IMR-90 (cell line): ENCODE measurements at regions not wholly inside any gene's neighbourhood (a gene's known extent, or its start where the extent isn't known, plus 50 kb on each side); places are given as distances from the start of the nearest gene placed in this dataset.

ENCODE experiments used
- ATAC-seq: fragments of 200-7000 bp; cut with Tn5 transposase; 2 replicates; pipeline ENCODE4 v1.9.1; 2020; ENCODE audit warnings: low read depth, mild to moderate bottlenecking, moderate library complexity
- BruUV-seq: library from RNA; stranded (reverse); fragments of 400-500 nt; replicated peaks from 2 replicates; lab custom pipeline; 2021; lab: Mats Ljungman, UMichigan
- CTCF ChIA-PET: fragments of 300-600 bp; formaldehyde crosslinking; extraction: SDS; loops from one replicate; lab custom pipeline; 2021; ENCODE audit warnings: antibody characterized with exemption; lab: Yijun Ruan, JAX
- POLR2A ChIA-PET: fragments of 300-600 bp; sonication (Branson Sonifier 250); formaldehyde crosslinking; loops from one replicate; lab custom pipeline; 2022; ENCODE audit warnings: antibody characterized with exemption; ENCODE audit not compliant: unreplicated experiment; lab: Charles Lee
- DNase-seq: peaks from one replicate; pipeline ENCODE4 v3.0.0; 2013
- H2AFZ ChIP-seq: replicated peaks from 2 replicates; pipeline ENCODE3; 2013; ENCODE audit warnings: low read length, mild to moderate bottlenecking; ENCODE audit not compliant: poor library complexity
- H2AK5ac ChIP-seq: 2 replicates; pipeline ENCODE4 v1.6.1; 2013; ENCODE audit warnings: low read depth, low read length, inconsistent platforms
- H2AK9ac ChIP-seq: replicated peaks from 2 replicates; pipeline ENCODE3; 2013; ENCODE audit warnings: mild to moderate bottlenecking, low read depth, low read length, moderate library complexity; ENCODE audit not compliant: poor library complexity
- H2BK120ac ChIP-seq: 2 replicates; pipeline ENCODE4 v1.6.1; 2013; ENCODE audit warnings: low read depth, low read length, inconsistent platforms
- H2BK15ac ChIP-seq: 3 replicates; pipeline ENCODE4 v1.6.1; 2013; ENCODE audit warnings: low read depth, low read length, inconsistent platforms
- H2BK20ac ChIP-seq: 2 replicates; pipeline ENCODE4 v1.6.1; 2013; ENCODE audit warnings: low read depth, mild to moderate bottlenecking, inconsistent platforms, low read length, moderate library complexity
- H2BK5ac ChIP-seq: 2 replicates; pipeline ENCODE4 v1.6.1; 2013; ENCODE audit warnings: mild to moderate bottlenecking, low read depth, low read length, inconsistent platforms; ENCODE audit not compliant: poor library complexity, severe bottlenecking
- H3K14ac ChIP-seq: replicated peaks from 2 replicates; pipeline ENCODE4 v1.6.1; 2013; ENCODE audit warnings: low read depth, low read length, inconsistent platforms
- H3K18ac ChIP-seq: 2 replicates; pipeline ENCODE4 v1.6.1; 2013; ENCODE audit warnings: low read depth, low read length, control low read depth
- H3K23ac ChIP-seq: 2 replicates; pipeline ENCODE4 v1.6.1; 2013; ENCODE audit warnings: low read depth, low read length, inconsistent platforms
- H3K27ac ChIP-seq: 2 replicates; pipeline ENCODE4 v1.5.1; 2013; ENCODE audit warnings: mild to moderate bottlenecking, control low read depth, low read length; ENCODE audit not compliant: insufficient read depth
- H3K27me3 ChIP-seq: 2 replicates; pipeline ENCODE4 v1.6.1; 2013; ENCODE audit warnings: low read length; ENCODE audit not compliant: control insufficient read depth, insufficient read depth
- H3K36me3 ChIP-seq: 2 replicates; pipeline ENCODE4 v1.6.1; 2013; ENCODE audit warnings: low read length, mixed read lengths; ENCODE audit not compliant: control insufficient read depth, insufficient read depth
- H3K4ac ChIP-seq: 2 replicates; pipeline ENCODE4 v1.6.1; 2013; ENCODE audit warnings: low read depth, low read length, inconsistent platforms
- H3K4me1 ChIP-seq: 2 replicates; pipeline ENCODE4 v1.6.1; 2013; ENCODE audit warnings: low read length, mixed read lengths; ENCODE audit not compliant: control insufficient read depth, insufficient read depth
- H3K4me2 ChIP-seq: 2 replicates; pipeline ENCODE4 v1.6.1; 2013; ENCODE audit warnings: low read depth, mild to moderate bottlenecking, control low read depth, low read length, moderate library complexity
- H3K4me3 ChIP-seq: 2 replicates; pipeline ENCODE4 v1.5.1; 2013; ENCODE audit warnings: low read depth, mild to moderate bottlenecking, control low read depth, low read length, moderate library complexity; ENCODE audit not compliant: insufficient read depth
- H3K56ac ChIP-seq: 2 replicates; pipeline ENCODE4 v1.6.1; 2013; ENCODE audit warnings: low read length, inconsistent platforms; ENCODE audit not compliant: insufficient read depth; ENCODE audit errors: extremely low read depth
- H3K79me1 ChIP-seq, 2 experiments: 2 replicates each; pipeline ENCODE4 v1.6.1; 2013; ENCODE audit warnings: low read length in 2 of 2, inconsistent platforms in 1 of 2, low read depth in 1 of 2
- H3K9ac ChIP-seq: 2 replicates; pipeline ENCODE4 v1.6.1; 2013; ENCODE audit warnings: low read depth, low read length, control low read depth
- H3K9me1 ChIP-seq: 2 replicates; pipeline ENCODE4 v1.6.1; 2013; ENCODE audit warnings: low read length, inconsistent platforms; ENCODE audit not compliant: insufficient read depth
- H3K9me3 ChIP-seq: 2 replicates; pipeline ENCODE4 v1.6.1; 2013; ENCODE audit warnings: low read length; ENCODE audit not compliant: control insufficient read depth, insufficient read depth
- H4K20me1 ChIP-seq: 2 replicates; pipeline ENCODE4 v1.6.1; 2013; ENCODE audit warnings: low read length, inconsistent platforms; ENCODE audit not compliant: insufficient read depth
- H4K5ac ChIP-seq: 2 replicates; pipeline ENCODE4 v1.6.1; 2013; ENCODE audit warnings: mild to moderate bottlenecking, low read depth, low read length, control low read depth
- H4K8ac ChIP-seq, 2 experiments: 2 replicates each; pipeline ENCODE4 v1.6.1; 2013; ENCODE audit warnings: low read depth in 2 of 2, low read length in 2 of 2, control low read depth in 1 of 2, inconsistent platforms in 1 of 2
- H4K91ac ChIP-seq: 2 replicates; pipeline ENCODE4 v1.6.1; 2013; ENCODE audit warnings: low read depth, low read length, inconsistent platforms; ENCODE audit not compliant: insufficient read depth
- BHLHE40 ChIP-seq: fragments of 150-350 bp; IDR thresholded peaks from 2 replicates; pipeline ENCODE4 v1.6.1; 2016; ENCODE audit warnings: mild to moderate bottlenecking, low read depth, low read length
- CHD1 ChIP-seq: IDR thresholded peaks from 2 replicates; pipeline ENCODE4 v1.6.1; 2012; ENCODE audit warnings: low read depth, low read length, improper control_type of control experiment
- FOS ChIP-seq: fragments of 150-350 bp; IDR thresholded peaks from 2 replicates; pipeline ENCODE4 v1.6.1; 2016; ENCODE audit warnings: low read depth, low read length
- MXI1 ChIP-seq: IDR thresholded peaks from 2 replicates; pipeline ENCODE4 v1.6.1; 2012; ENCODE audit warnings: low read depth, mild to moderate bottlenecking, low read length, moderate library complexity, borderline replicate concordance
- POLR2A ChIP-seq: IDR thresholded peaks from 2 replicates; pipeline ENCODE4 v1.6.1; 2012; ENCODE audit warnings: mild to moderate bottlenecking, low read depth, low read length
- RCOR1 ChIP-seq: IDR thresholded peaks from 2 replicates; pipeline ENCODE4 v1.6.1; 2012; ENCODE audit warnings: mild to moderate bottlenecking, low read length, improper control_type of control experiment; ENCODE audit not compliant: insufficient replicate concordance
- RFX5 ChIP-seq: IDR thresholded peaks from 2 replicates; pipeline ENCODE4 v1.8.0; 2012; ENCODE audit warnings: low read depth, mild to moderate bottlenecking, low read length, moderate library complexity
- WGBS, 2 experiments: methylation state at CpG; one replicate each; pipeline versions ENCODE4 v1.1.5 to v1.1.7; 2013; ENCODE audit warnings: missing lambda C conversion rate in 2 of 2; ENCODE audit not compliant: insufficient read length in 1 of 2; ENCODE audit errors: extremely low coverage in 2 of 2; 5-methylcytosine and 5-hydroxymethylcytosine counted together
- dilution Hi-C: fragments of 300-500 bp; cut with HindIII; formaldehyde crosslinking; loops from one replicate; pipeline ENCODE4 v1.14.3; 2018; ENCODE audit warnings: low sequenced_read_pairs; ENCODE audit not compliant: unreplicated experiment
- in situ Hi-C: fragments of 300-500 bp; cut with MboI; formaldehyde crosslinking; loops from 3 replicates; pipeline ENCODE4 v1.14.3; 2019; ENCODE audit warnings: low sequenced_read_pairs, inconsistent platforms, mixed read lengths
- intact Hi-C: fragments of 100-400 bp; cut with micrococcal nuclease; formaldehyde crosslinking; loops from 2 replicates; pipeline ENCODE4 v1.10.0; 2022
- TF ChIP-seq, protein P1 (sequence below): fragments of 150-350 bp; IDR thresholded peaks from 2 replicates; pipeline ENCODE4 v1.6.1; 2017; ENCODE audit warnings: mild to moderate bottlenecking, antibody characterized with exemption, low read length, low read depth

DNA sequence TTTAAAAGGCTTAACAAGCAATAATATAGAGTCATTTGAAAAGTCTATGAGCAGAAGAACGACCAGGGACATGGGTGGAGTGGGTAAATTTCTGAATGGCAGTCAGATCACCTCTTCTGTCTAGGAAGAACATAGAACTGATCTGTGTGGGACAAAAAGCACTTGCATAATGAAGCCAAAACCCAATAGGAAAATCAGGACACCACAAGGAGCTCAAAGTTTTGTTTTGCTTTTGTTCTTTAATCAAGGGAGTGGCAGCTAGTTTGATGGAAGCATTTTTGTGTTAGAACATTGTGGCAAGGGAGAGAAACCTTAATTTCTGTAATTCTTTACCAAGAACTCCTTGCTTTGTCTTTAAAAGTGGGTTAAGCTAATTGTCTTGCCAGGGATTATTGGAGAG is 240.2 kb upstream of the TANK start:
- H4K20me1 ChIP-seq = no peaks in the 10 kb centered on the region
- no peak overlapping the region for H2AFZ ChIP-seq
- in situ Hi-C loops (no loop called here), dilution Hi-C loops (no loop called here), intact Hi-C loops (loop anchor here (2.0 to 5.0 kb wide), 2 partner anchors 427 to 513 kb away; partner anchors contain the start of gene RBMS1)
- H3K9me1 ChIP-seq = peaks cover 5% of the 10 kb centered on the region
- H2AK5ac ChIP-seq = peak overlapping the region; percentile 85; the same call in 1 of the 2 replicates
- no peaks in the 10 kb centered on the region for H3K36me3 ChIP-seq
- no peak overlapping the region for H2AK9ac ChIP-seq
- H3K79me1 ChIP-seq = no peaks in the 10 kb centered on the region
- peak overlapping the region; percentile 97 for H3K18ac ChIP-seq
- WGBS, 2 experiments = no CpG with 5 or more reads among the region's 1 CpG
- H3K4ac ChIP-seq = peak overlapping the region; percentile 91
- H4K91ac ChIP-seq = peak overlapping the region; percentile 89
- peak overlapping the region; percentile 13 for H3K4me2 ChIP-seq
- POLR2A ChIA-PET = no interaction called here
- peak overlapping the region; percentile 62; the same call in 1 of the 2 replicates for H3K56ac ChIP-seq
- BruUV-seq = no TSS peak
- H2BK120ac ChIP-seq = peak overlapping the region; percentile 94
- peak overlapping the region; percentile 66; the same call in 1 of the 2 replicates for H3K9ac ChIP-seq
- peaks cover 16% of the 10 kb centered on the region for H3K4me1 ChIP-seq
- DNase-seq (no peak), ATAC-seq (no peak)
- H3K23ac ChIP-seq = peak overlapping the region; percentile 65
- peak overlapping the region; percentile 93 for H2BK5ac ChIP-seq
- H3K9me3 ChIP-seq = no peaks in the 10 kb centered on the region
- H2BK15ac ChIP-seq = peak overlapping the region; percentile 63; the same call in 2 of the 3 replicates
- CTCF ChIA-PET = no interaction called here
- peak overlapping the region; percentile 97 for H3K27ac ChIP-seq
- peak overlapping the region; percentile 73 to 88; a peak in 3 of 4 replicates for H4K8ac ChIP-seq
- H3K14ac ChIP-seq = peak overlapping the region; percentile 93
- no peak overlapping the region for H3K4me3 ChIP-seq
- H4K5ac ChIP-seq = peak overlapping the region; percentile 89
- TF ChIP-seq CHD1 = no peak
- no peak for TF ChIP-seq FOS
- no peak for TF ChIP-seq POLR2A
- TF ChIP-seq RFX5 = no peak
- TF ChIP-seq MXI1 = no peak
- TF ChIP-seq, protein P1, sequence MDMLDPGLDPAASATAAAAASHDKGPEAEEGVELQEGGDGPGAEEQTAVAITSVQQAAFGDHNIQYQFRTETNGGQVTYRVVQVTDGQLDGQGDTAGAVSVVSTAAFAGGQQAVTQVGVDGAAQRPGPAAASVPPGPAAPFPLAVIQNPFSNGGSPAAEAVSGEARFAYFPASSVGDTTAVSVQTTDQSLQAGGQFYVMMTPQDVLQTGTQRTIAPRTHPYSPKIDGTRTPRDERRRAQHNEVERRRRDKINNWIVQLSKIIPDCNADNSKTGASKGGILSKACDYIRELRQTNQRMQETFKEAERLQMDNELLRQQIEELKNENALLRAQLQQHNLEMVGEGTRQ = no peak
- TF ChIP-seq BHLHE40 = no peak
- no peak for TF ChIP-seq RCOR1
- peak overlapping the region; percentile 87 for H2BK20ac ChIP-seq
- no peaks in the 10 kb centered on the region for H3K27me3 ChIP-seq
